HFF-Myc (cell line): ENCODE measurements at regions not wholly inside any gene's neighbourhood (a gene's known extent, or its start where the extent isn't known, plus 50 kb on each side); places are given as distances from the start of the nearest gene placed in this dataset.
A peak's percentile ranks its signal among the peaks of the same experiment; 100 is the strongest.

ENCODE experiments used
- DNase-seq: peaks from one replicate; pipeline ENCODE4 v3.0.0-alpha.2; 2011; ENCODE audit warnings: low read depth; ENCODE audit errors: extremely low read depth
- H3K4me3 ChIP-seq: replicated peaks from 2 replicates; pipeline ENCODE4 v1.5.1; 2011; ENCODE audit warnings: low read depth, mild to moderate bottlenecking, control low read depth, low read length
- CTCF ChIP-seq: IDR thresholded peaks from 2 replicates; pipeline ENCODE4 v1.5.1; 2012; ENCODE audit warnings: mild to moderate bottlenecking, low read depth, low read length, control low read depth; ENCODE audit errors: missing control alignments

GRCh38 chr6:169908403-169908933 is 157.0 kb downstream of the ERMARD start:
- DNase-seq = no peak
- no peak for TF ChIP-seq CTCF
- H3K4me3 ChIP-seq = no peak overlapping the region

GRCh38 chr6:169907419-169908115 is 156.1 kb downstream of the ERMARD start:
- no peak for TF ChIP-seq CTCF
- no peak for DNase-seq
- H3K4me3 ChIP-seq = no peak overlapping the region

GRCh38 chr6:169906688-169907418 is 155.4 kb downstream of the ERMARD start:
- TF ChIP-seq CTCF = no peak
- no peak overlapping the region for H3K4me3 ChIP-seq
- no peak for DNase-seq

- DNase-seq = no peak
- H3K4me3 ChIP-seq = no peak overlapping the region
- TF ChIP-seq CTCF = no peak
Observed at GRCh38 chr6:169906004-169906687, 154.7 kb downstream of the ERMARD start.

- TF ChIP-seq CTCF = no peak
- peak; percentile 24 for DNase-seq
- H3K4me3 ChIP-seq = no peak overlapping the region
Observed at GRCh38 chr6:169905041-169905807, 153.8 kb downstream of the ERMARD start.
